T1000 (cell line): ENCODE measurements at regions not wholly inside any gene's neighbourhood (a gene's known extent, or its start where the extent isn't known, plus 50 kb on each side); places are given as distances from the start of the nearest gene placed in this dataset.
"Not testable (repeated sequence)": the region's sequence is repeated elsewhere in the genome, so short reads cannot be mapped to it uniquely, and the experiment has no call there.

Experiments
- DNase-seq: peaks from one replicate; lab custom pipeline; 2025; ENCODE audit warnings: mixed read lengths; lab: John Stamatoyannopoulos, UW

- DNase-seq = no peak
These were observed 473.1 kb downstream of the TMEM121 start for GRCh38 chr14:105999361-106000028.

GRCh38 chr14:106000029-106000511 is 473.7 kb downstream of the TMEM121 start:
- not testable (repeated sequence) for DNase-seq

GRCh38 chr14:106001277-106001676 is 474.9 kb downstream of the TMEM121 start:
- not testable (repeated sequence) for DNase-seq

- no peak for DNase-seq
These were observed 477.0 kb downstream of the TMEM121 start for GRCh38 chr14:106003351-106003750.

GRCh38 chr14:106004937-106005795 is 478.8 kb downstream of the TMEM121 start:
- not testable (repeated sequence) for DNase-seq

- not testable (repeated sequence) for DNase-seq
These were observed 479.7 kb downstream of the TMEM121 start for GRCh38 chr14:106006043-106006442.

- DNase-seq = not testable (repeated sequence)
These were observed 480.3 kb downstream of the TMEM121 start for GRCh38 chr14:106006716-106007115.

GRCh38 chr14:106010783-106011182 is 484.4 kb downstream of the TMEM121 start:
- no peak for DNase-seq

- not testable (repeated sequence) for DNase-seq
These were observed 485.4 kb downstream of the TMEM121 start for GRCh38 chr14:106011631-106012360.

- not testable (repeated sequence) for DNase-seq
These were observed 486.0 kb downstream of the TMEM121 start for GRCh38 chr14:106012361-106012725.

- DNase-seq = no peak
These were observed 487.5 kb downstream of the TMEM121 start for GRCh38 chr14:106013879-106014376.

GRCh38 chr14:106017952-106018351 is 491.6 kb downstream of the TMEM121 start:
- DNase-seq = not testable (repeated sequence)

GRCh38 chr14:106021832-106022231 is 495.4 kb downstream of the TMEM121 start:
- no peak for DNase-seq

- not testable (repeated sequence) for DNase-seq
These were observed 496.3 kb downstream of the TMEM121 start for GRCh38 chr14:106022648-106023047.

GRCh38 chr14:106023411-106023810 is 497.0 kb downstream of the TMEM121 start:
- DNase-seq = no peak

- no peak for DNase-seq
These were observed 498.7 kb downstream of the TMEM121 start for GRCh38 chr14:106024983-106025604.

GRCh38 chr14:106026026-106026425 is 499.6 kb downstream of the TMEM121 start:
- no peak for DNase-seq

- not testable (repeated sequence) for DNase-seq
These were observed 501.4 kb downstream of the TMEM121 start for GRCh38 chr14:106027759-106028158.

GRCh38 chr14:106029959-106030358 is 503.6 kb downstream of the TMEM121 start:
- no peak for DNase-seq

GRCh38 chr14:106037380-106037779 is 511.0 kb downstream of the TMEM121 start:
- no peak for DNase-seq

- no peak for DNase-seq
These were observed 511.9 kb downstream of the TMEM121 start for GRCh38 chr14:106038263-106038662.

- no peak for DNase-seq
These were observed 513.0 kb downstream of the TMEM121 start for GRCh38 chr14:106039400-106039799.
